Ovary (tissue), 7 donors: ENCODE measurements at regions not wholly inside any gene's neighbourhood (a gene's known extent, or its start where the extent isn't known, plus 50 kb on each side); places are given as distances from the start of the nearest gene placed in this dataset.
"Not testable (repeated sequence)": the region's sequence is repeated elsewhere in the genome, so short reads cannot be mapped to it uniquely, and the experiment has no call there.

ENCODE experiments used
- DNase-seq, 5 donors: peaks; one replicate each; pipeline ENCODE4 v3.0.0-alpha.2; 2019 to 2020
- H3K27ac ChIP-seq, 2 donors: fragments of 200-600 bp; one replicate each; pipeline versions ENCODE4 v1.5.1 to v1.8.0; 2019 to 2022
- H3K27me3 ChIP-seq: fragments of 200-600 bp; one replicate; pipeline ENCODE4 v1.8.0; 2022
- H3K36me3 ChIP-seq: fragments of 200-600 bp; sonication (generic); one replicate; pipeline ENCODE4 v1.5.1; 2019
- H3K4me1 ChIP-seq: one replicate; pipeline ENCODE4 v1.8.1; 2013; ENCODE audit warnings: mild to moderate bottlenecking, moderate library complexity; ENCODE audit not compliant: insufficient read depth
- H3K4me3 ChIP-seq: fragments of 200-600 bp; sonication (generic); one replicate; pipeline ENCODE4 v1.5.1; 2017
- H3K9me3 ChIP-seq, 2 donors: fragments of 200-600 bp in 1 of 2; sonication (generic) in 1 of 2; one replicate each; pipeline versions ENCODE4 v1.5.1 to v1.8.1; 2013 to 2019; ENCODE audit warnings: mild to moderate bottlenecking in 1 of 2, moderate library complexity in 1 of 2
- CTCF ChIP-seq, 3 donors: fragments of 450-650 bp in 2 of 3; fragments of 200-600 bp in 1 of 3; IDR thresholded peaks; one replicate each; pipeline versions ENCODE4 v1.5.1 to v1.8.0; 2016 to 2022; ENCODE audit warnings: antibody characterized with exemption in 3 of 3, mild to moderate bottlenecking in 1 of 3
- EP300 ChIP-seq: sonication (generic); formaldehyde crosslinking; IDR thresholded peaks from one replicate; pipeline ENCODE4 v1.6.1; 2017; ENCODE audit warnings: antibody characterized with exemption
- POLR2A ChIP-seq: fragments of 450-650 bp; IDR thresholded peaks from one replicate; pipeline ENCODE4 v1.6.1; 2017; ENCODE audit warnings: antibody characterized with exemption, mild to moderate bottlenecking, moderate library complexity
- WGBS, 3 donors: extraction: QIAGEN DNeasy Blood & Tissue Kit in 1 of 3; methylation state at CpG; one replicate each; pipeline versions ENCODE4 v1.1.5 to v1.1.7; 2013 to 2017; 5-methylcytosine and 5-hydroxymethylcytosine counted together
- intact Hi-C, 4 donors: fragments of 100-400 bp; cut with DNase I; formaldehyde crosslinking; loops; one replicate each; pipeline versions ENCODE4 v1.11.0 to v1.15.1; 2022 to 2023
- donor health status: DM: no; HTN: no; CAD: no; lungs with moderate emphysema.
- donor health status: DM: no; HTN: no; CAD: no.
- donor health status: Bipolar disorder and iron deficiency.
- donor health status: DM: no; HTN: no; CAD: no.
- donor health status: DM: yes; HTN: yes; CAD: no.

DNA sequence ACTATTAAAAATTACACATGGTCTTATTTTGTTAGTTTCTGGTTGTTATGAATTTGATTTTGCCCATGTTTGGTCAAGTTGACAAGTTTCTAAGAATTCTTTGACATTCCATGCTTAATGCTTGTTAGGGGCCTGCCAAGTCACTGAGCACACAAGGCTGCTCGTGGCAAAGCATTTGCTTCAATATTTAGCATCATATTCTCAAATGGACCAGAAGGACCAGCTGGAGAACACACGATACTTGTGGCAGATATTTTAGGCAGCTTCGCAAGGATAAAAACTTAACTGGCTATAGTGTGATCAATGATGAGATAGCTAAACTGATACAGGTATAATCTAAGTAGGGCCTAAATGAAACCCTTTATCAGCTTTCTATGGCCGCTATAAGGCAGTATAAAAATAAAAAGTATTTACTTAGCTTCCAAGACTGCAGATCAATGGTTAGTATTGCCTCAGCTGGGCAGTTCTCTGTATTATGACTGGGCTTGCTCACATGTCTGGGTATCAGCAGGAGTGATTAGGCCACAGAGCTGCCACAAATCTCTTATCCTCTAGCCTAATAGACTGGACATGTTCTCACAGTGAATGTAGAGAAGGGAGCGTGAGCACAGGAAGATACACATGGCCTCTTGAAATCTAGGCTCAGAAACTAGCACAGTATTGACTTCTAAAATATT lies 155.9 kb upstream of the SPRY2 start:
- intact Hi-C loops = no loop called here
- 33 to 55% (median 40%) methylated on average over 5 of the region's 5 CpGs for WGBS, 3 donors
- Histone ChIP-seq H3K4me1 (no peaks in the 10 kb centered on the region), H3K9me3 (no peaks in the 10 kb centered on the region), H3K27ac (no peak overlapping the region), H3K36me3 (no peaks in the 10 kb centered on the region), H3K4me3 (no peak overlapping the region), H3K27me3 (no peaks in the 10 kb centered on the region)
- TF ChIP-seq EP300 (no peak), POLR2A (no peak), CTCF (IDR thresholded peaks at IDR 0.05) (no peak)
- DNase-seq = no peak

GRCh38 chr13:80490491-80490943 lies 149.6 kb upstream of the SPRY2 start:
- H3K4me3 ChIP-seq, H3K27ac ChIP-seq, H3K9me3 ChIP-seq, H3K36me3 ChIP-seq, intact Hi-C loops, H3K27me3 ChIP-seq, H3K4me1 ChIP-seq: not testable (repeated sequence)
- WGBS, 3 donors = 91 to 96% (median 95%) methylated on average over 31 to 36 of the region's 36 CpGs
- DNase-seq = peak in 1 of 5 donors; percentile 4

DNA sequence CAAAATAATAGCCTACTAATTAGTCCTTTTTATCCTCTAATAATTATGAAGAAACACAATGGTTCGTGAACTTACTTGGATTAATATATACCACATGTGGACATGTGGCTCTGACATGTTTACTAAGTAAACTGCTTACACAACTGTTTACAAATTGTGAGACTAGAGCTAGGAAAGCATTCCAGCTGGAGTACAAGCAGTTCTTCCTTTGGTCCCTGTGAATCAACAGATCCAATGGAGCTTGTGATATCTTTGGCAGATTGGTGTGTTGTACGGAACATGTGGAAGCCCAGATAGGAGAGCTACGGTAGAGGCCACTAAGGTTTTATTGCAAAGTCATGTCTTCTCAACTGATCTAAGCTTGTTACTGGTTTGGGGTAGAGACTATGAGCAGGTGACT lies 145.5 kb upstream of the SPRY2 start:
- Histone ChIP-seq H3K27me3 (no peaks in the 10 kb centered on the region), H3K4me1 (no peaks in the 10 kb centered on the region), H3K36me3 (no peaks in the 10 kb centered on the region), H3K9me3 (no peaks in the 10 kb centered on the region), H3K4me3 (no peak overlapping the region), H3K27ac (no peak overlapping the region)
- WGBS, 3 donors = 80 to 88% (median 83%) methylated on average over 3 of the region's 3 CpGs
- DNase-seq = no peak
- intact Hi-C loops = no loop called here
- no peak for TF ChIP-seq POLR2A
- TF ChIP-seq CTCF (IDR thresholded peaks at IDR 0.05) = no peak
- no peak for TF ChIP-seq EP300

GRCh38 chr13:80483157-80483556 lies 142.2 kb upstream of the SPRY2 start:
- 0 to 60% (median 26%) methylated on average over 1 of the region's 1 CpG for WGBS, 3 donors
- Histone ChIP-seq H3K36me3 (no peaks in the 10 kb centered on the region), H3K4me1 (no peaks in the 10 kb centered on the region), H3K27me3 (no peaks in the 10 kb centered on the region), H3K4me3 (no peak overlapping the region), H3K9me3 (no peaks in the 10 kb centered on the region), H3K27ac (no peak overlapping the region)
- intact Hi-C loops = no loop called here
- DNase-seq = no peak
- TF ChIP-seq POLR2A (no peak), EP300 (no peak), CTCF (IDR thresholded peaks at IDR 0.05) (no peak)

- Histone ChIP-seq H3K36me3 (no peaks in the 10 kb centered on the region), H3K27me3 (no peaks in the 10 kb centered on the region), H3K4me1 (no peaks in the 10 kb centered on the region), H3K27ac (no peak overlapping the region), H3K4me3 (no peak overlapping the region), H3K9me3 (no peaks in the 10 kb centered on the region)
- intact Hi-C loops = no loop called here
- no peak for TF ChIP-seq POLR2A
- TF ChIP-seq EP300 = no peak
- DNase-seq = no peak
Measured at GRCh38 chr13:80481588-80481987, 140.7 kb upstream of the SPRY2 start.
